ENCODE measurements at regions not wholly inside any gene's neighbourhood (a gene's known extent, or its start where the extent isn't known, plus 50 kb on each side); places are given as distances from the start of the nearest gene placed in this dataset.
A peak's percentile ranks its signal among the peaks of the same experiment; 100 is the strongest.

DNA sequence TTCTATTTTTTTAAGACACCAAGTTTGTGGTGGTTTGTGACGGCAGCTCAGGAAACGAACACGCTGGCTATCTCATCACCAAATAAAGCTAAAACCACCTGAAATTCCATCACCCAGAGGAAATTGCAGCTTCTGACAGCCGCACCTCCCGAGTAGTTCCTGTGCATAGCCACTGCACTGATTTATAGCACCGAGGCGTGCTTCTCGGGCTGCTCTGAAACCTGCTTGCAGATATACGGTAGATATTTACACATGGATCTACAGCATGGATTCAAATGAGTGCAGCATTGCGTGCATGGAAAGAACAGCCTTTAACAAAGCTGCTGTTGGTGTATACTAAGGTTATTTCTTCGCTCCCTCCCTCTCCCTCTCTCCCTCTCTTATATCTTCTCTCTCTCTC, 153.8 kb downstream of the PHF2 start:
- DNase-seq: peak; percentile 7 to 11
